CD14-positive monocyte (primary cell): ENCODE measurements at regions not wholly inside any gene's neighbourhood (a gene's known extent, or its start where the extent isn't known, plus 50 kb on each side); places are given as distances from the start of the nearest gene placed in this dataset.

Experiments
- DNase-seq, 3 donors: peaks; one replicate each; pipeline ENCODE4 v3.0.0-alpha.2; 2011 to 2022
- H2AFZ ChIP-seq: 2 replicates; pipeline ENCODE4 v1.6.0; 2012; ENCODE audit warnings: mild to moderate bottlenecking, low read depth, low read length, inconsistent platforms; ENCODE audit not compliant: insufficient read depth, poor library complexity, severe bottlenecking
- H3K27ac ChIP-seq, 2 donors: 1 replicate in 1 of 2; 2 replicates in 1 of 2; pipeline ENCODE4 v1.5.1; 2012 to 2013; ENCODE audit warnings: low read length in 2 of 2, control low read depth in 1 of 2, inconsistent platforms in 1 of 2, low read depth in 1 of 2, mild to moderate bottlenecking in 1 of 2
- H3K27me3 ChIP-seq, 2 donors: one replicate each; pipeline versions ENCODE4 v1.6.0 to v1.6.1; 2011 to 2013; ENCODE audit warnings: low read length in 2 of 2; ENCODE audit not compliant: control insufficient read depth in 2 of 2, insufficient read depth in 2 of 2
- H3K36me3 ChIP-seq, 2 donors: replicated peaks in 1 of 2; 1 replicate in 1 of 2; 2 replicates in 1 of 2; pipeline versions ENCODE4 v1.5.1 to v1.6.1; 2012 to 2013; ENCODE audit warnings: low read length in 2 of 2, control low read depth in 1 of 2, inconsistent platforms in 1 of 2, mild to moderate bottlenecking in 1 of 2; ENCODE audit not compliant: insufficient read depth in 2 of 2, control insufficient read depth in 1 of 2
- H3K4me1 ChIP-seq, 2 donors: 1 replicate in 1 of 2; 2 replicates in 1 of 2; pipeline versions ENCODE4 v1.5.1 to v1.6.1; 2012 to 2013; ENCODE audit warnings: low read length in 2 of 2, control low read depth in 1 of 2, inconsistent platforms in 1 of 2, mild to moderate bottlenecking in 1 of 2, moderate library complexity in 1 of 2; ENCODE audit not compliant: insufficient read depth in 2 of 2, control insufficient read depth in 1 of 2
- H3K4me2 ChIP-seq: replicated peaks from 2 replicates; pipeline ENCODE3; 2012; ENCODE audit warnings: low read length, moderate library complexity, mild to moderate bottlenecking; ENCODE audit not compliant: poor library complexity, severe bottlenecking; ENCODE audit errors: extremely low read depth
- H3K4me3 ChIP-seq, 3 experiments: fragments of 200-600 bp in 1 of 3; sonication (generic) in 1 of 3; replicated peaks in 1 of 3; 1 replicate in 2 of 3; 2 replicates in 1 of 3; pipeline ENCODE4 v1.5.1; 2011 to 2013; ENCODE audit warnings: low read length in 3 of 3, mild to moderate bottlenecking in 3 of 3, control low read depth in 2 of 3, low read depth in 2 of 3, inconsistent platforms in 1 of 3, moderate library complexity in 1 of 3
- H3K79me2 ChIP-seq: 2 replicates; pipeline ENCODE4 v1.6.0; 2012; ENCODE audit warnings: mild to moderate bottlenecking, control low read depth, inconsistent platforms, low read length, moderate library complexity; ENCODE audit not compliant: insufficient read depth
- H3K9ac ChIP-seq: 2 replicates; pipeline ENCODE4 v1.6.0; 2017; ENCODE audit warnings: low read length, mild to moderate bottlenecking; ENCODE audit not compliant: insufficient read depth, poor library complexity, severe bottlenecking
- H3K9me3 ChIP-seq, 2 donors: replicated peaks in 1 of 2; 1 replicate in 1 of 2; 2 replicates in 1 of 2; pipeline versions ENCODE4 v1.5.1 to v1.6.1; 2012 to 2013; ENCODE audit warnings: low read length in 2 of 2, control low read depth in 1 of 2; ENCODE audit not compliant: control insufficient read depth in 1 of 2, insufficient read depth in 1 of 2
- H4K20me1 ChIP-seq: 2 replicates; pipeline ENCODE4 v1.6.0; 2012; ENCODE audit warnings: mild to moderate bottlenecking, low read length, control low read depth, moderate library complexity; ENCODE audit not compliant: insufficient read depth
- H3K27ac Mint-ChIP-seq, 7 donors: one replicate each; pipeline ENCODE4 v1.8.0; 2020; ENCODE audit warnings: mild to moderate bottlenecking in 7 of 7, mixed read lengths in 7 of 7, moderate library complexity in 6 of 7, inconsistent platforms in 2 of 7
- H3K27me3 Mint-ChIP-seq, 3 donors: one replicate each; pipeline ENCODE4 v1.8.0; 2021 to 2022; ENCODE audit warnings: low read depth in 3 of 3, mild to moderate bottlenecking in 3 of 3, mixed read lengths in 3 of 3, moderate library complexity in 3 of 3, inconsistent platforms in 1 of 3
- H3K36me3 Mint-ChIP-seq, 2 donors: one replicate each; pipeline ENCODE4 v1.8.0; 2020; ENCODE audit warnings: mixed read lengths in 2 of 2, inconsistent platforms in 1 of 2, mild to moderate bottlenecking in 1 of 2
- H3K4me1 Mint-ChIP-seq: one replicate; pipeline ENCODE4 v1.8.0; 2020; ENCODE audit warnings: mild to moderate bottlenecking, mixed read lengths
- H3K4me3 Mint-ChIP-seq, 2 donors: one replicate each; pipeline ENCODE4 v1.8.0; 2020; ENCODE audit warnings: mild to moderate bottlenecking in 2 of 2, mixed read lengths in 2 of 2, moderate library complexity in 1 of 2
- H3K9me3 Mint-ChIP-seq, 7 donors: one replicate each; pipeline ENCODE4 v1.8.0; 2020 to 2022; ENCODE audit warnings: mixed read lengths in 7 of 7, mild to moderate bottlenecking in 6 of 7, moderate library complexity in 6 of 7, inconsistent platforms in 2 of 7
- CTCF ChIP-seq: fragments of 200-600 bp; IDR thresholded peaks from one replicate; pipeline ENCODE4 v1.8.0; 2022; ENCODE audit warnings: antibody characterized with exemption, mild to moderate bottlenecking
- WGBS: methylation state at CpG from one replicate; pipeline ENCODE4 v1.1.5; 2013; ENCODE audit warnings: missing lambda C conversion rate; ENCODE audit not compliant: insufficient coverage; 5-methylcytosine and 5-hydroxymethylcytosine counted together
- intact Hi-C, 2 donors: fragments of 100-400 bp; cut with micrococcal nuclease; formaldehyde crosslinking; loops; one replicate each; pipeline versions ENCODE4 v1.15.0 to v1.15.1; 2023

- Mint-ChIP-seq H3K9me3 (no peaks in the 10 kb centered on the region), H3K4me1 (peaks cover 7% of the 10 kb centered on the region), H3K27me3 (peaks cover 0 to 4% (median 2%) of the 10 kb centered on the region in 3 donors), H3K27ac (no peak overlapping the region), H3K36me3 (no peaks in the 10 kb centered on the region), H3K4me3 (no peak overlapping the region)
- Histone ChIP-seq H3K9ac (no peak overlapping the region), H3K36me3 (no peaks in the 10 kb centered on the region), H4K20me1 (no peaks in the 10 kb centered on the region), H3K27ac (no peak overlapping the region), H3K4me2 (no peak overlapping the region), H3K4me3 (no peak overlapping the region), H3K9me3 (no peaks in the 10 kb centered on the region), H3K4me1 (peaks cover 0 to 7% of the 10 kb centered on the region in 2 donors), H2AFZ (no peak overlapping the region), H3K27me3 (no peaks in the 10 kb centered on the region), H3K79me2 (no peaks in the 10 kb centered on the region)
- intact Hi-C loops = no loop called here
- DNase-seq = no peak
- no peak for TF ChIP-seq CTCF
- WGBS = 86% methylated on average over 1 of the region's 3 CpGs
These were observed 400.2 kb upstream of the NPVF start for GRCh38 chr7:25628446-25628845.

GRCh38 chr7:25632616-25633015 is 404.3 kb upstream of the NPVF start:
- Histone ChIP-seq H3K27ac (no peak overlapping the region), H3K4me2 (no peak overlapping the region), H3K27me3 (no peaks in the 10 kb centered on the region), H3K9me3 (no peaks in the 10 kb centered on the region), H3K9ac (no peak overlapping the region), H3K79me2 (no peaks in the 10 kb centered on the region), H4K20me1 (no peaks in the 10 kb centered on the region), H3K4me3 (no peak overlapping the region), H2AFZ (no peak overlapping the region), H3K36me3 (no peaks in the 10 kb centered on the region), H3K4me1 (no peaks in the 10 kb centered on the region)
- Mint-ChIP-seq H3K36me3 (no peaks in the 10 kb centered on the region), H3K9me3 (no peaks in the 10 kb centered on the region), H3K4me3 (no peak overlapping the region), H3K27ac (no peak overlapping the region), H3K27me3 (peaks cover 0 to 4% (median 0%) of the 10 kb centered on the region in 3 donors), H3K4me1 (no peaks in the 10 kb centered on the region)
- intact Hi-C loops = no loop called here
- TF ChIP-seq CTCF = no peak
- no peak for DNase-seq
- no CpG with 5 or more reads among the region's 5 CpGs for WGBS
